Prostate gland (tissue), 2 donors: ENCODE measurements at regions not wholly inside any gene's neighbourhood (a gene's known extent, or its start where the extent isn't known, plus 50 kb on each side); places are given as distances from the start of the nearest gene placed in this dataset.

ENCODE experiments used
- POLR2A ChIP-seq: fragments of 450-650 bp; IDR thresholded peaks from one replicate; pipeline ENCODE4 v1.6.1; 2016; ENCODE audit warnings: antibody characterized with exemption, mild to moderate bottlenecking
- TF ChIP-seq, protein P1 (sequence below), 4 experiments: fragments of 200-600 bp in 2 of 4; fragments of 450-650 bp in 2 of 4; sonication (generic) in 2 of 4; IDR thresholded peaks; 1 replicate in 3 of 4; 2 replicates in 1 of 4; pipeline ENCODE4 v1.5.1; 2016 to 2019; ENCODE audit warnings: antibody characterized with exemption in 4 of 4, mild to moderate bottlenecking in 2 of 4, moderate library complexity in 2 of 4

DNA sequence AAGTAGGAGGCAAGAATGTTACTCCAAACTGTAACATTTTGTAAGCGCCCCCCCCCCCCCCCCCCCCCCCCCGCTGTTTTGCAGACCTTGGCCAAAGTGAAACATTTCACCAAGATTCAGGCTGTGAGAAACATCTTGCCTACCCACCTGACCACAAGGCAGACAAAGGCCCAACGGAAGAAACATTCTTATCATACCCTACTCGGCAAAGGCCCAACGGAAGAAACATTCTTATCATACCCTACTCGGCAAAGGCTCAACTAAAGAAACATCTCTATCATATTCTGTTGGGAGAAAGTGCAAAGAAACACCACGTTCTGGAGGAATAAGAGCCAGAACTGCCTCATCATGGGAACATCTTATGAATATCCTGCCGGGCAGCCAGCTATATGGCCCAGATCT, 117.1 kb downstream of the JRKL start:
- TF ChIP-seq, protein P1, sequence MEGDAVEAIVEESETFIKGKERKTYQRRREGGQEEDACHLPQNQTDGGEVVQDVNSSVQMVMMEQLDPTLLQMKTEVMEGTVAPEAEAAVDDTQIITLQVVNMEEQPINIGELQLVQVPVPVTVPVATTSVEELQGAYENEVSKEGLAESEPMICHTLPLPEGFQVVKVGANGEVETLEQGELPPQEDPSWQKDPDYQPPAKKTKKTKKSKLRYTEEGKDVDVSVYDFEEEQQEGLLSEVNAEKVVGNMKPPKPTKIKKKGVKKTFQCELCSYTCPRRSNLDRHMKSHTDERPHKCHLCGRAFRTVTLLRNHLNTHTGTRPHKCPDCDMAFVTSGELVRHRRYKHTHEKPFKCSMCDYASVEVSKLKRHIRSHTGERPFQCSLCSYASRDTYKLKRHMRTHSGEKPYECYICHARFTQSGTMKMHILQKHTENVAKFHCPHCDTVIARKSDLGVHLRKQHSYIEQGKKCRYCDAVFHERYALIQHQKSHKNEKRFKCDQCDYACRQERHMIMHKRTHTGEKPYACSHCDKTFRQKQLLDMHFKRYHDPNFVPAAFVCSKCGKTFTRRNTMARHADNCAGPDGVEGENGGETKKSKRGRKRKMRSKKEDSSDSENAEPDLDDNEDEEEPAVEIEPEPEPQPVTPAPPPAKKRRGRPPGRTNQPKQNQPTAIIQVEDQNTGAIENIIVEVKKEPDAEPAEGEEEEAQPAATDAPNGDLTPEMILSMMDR (IDR thresholded peaks at IDR 0.05) = no peak
- TF ChIP-seq POLR2A = no peak
